ENCODE measurements at regions not wholly inside any gene's neighbourhood (a gene's known extent, or its start where the extent isn't known, plus 50 kb on each side); places are given as distances from the start of the nearest gene placed in this dataset.

GRCh38 chr11:12599408-12600143 is 74.6 kb upstream of the TEAD1 start:
- ChIA-PET CTCF (interaction anchor here (0.8 to 1.3 kb wide), 9 partner anchors 9 to 310 kb away, joined by 3 to 5 read pairs (median 4); no protein-coding TSS in a partner anchor), POLR2A (no interaction called here)
- no peak for DNase-seq (ENCODE audit: low read depth, low spot score)
- H3K4me3 ChIP-seq (ENCODE audit: low read depth, low read length) = no peak overlapping the region
- TF ChIP-seq CTCF (IDR thresholded peaks at IDR 0.05; ENCODE audit: insufficient read depth, low read length, missing control alignments) = peak; percentile 35

DNA sequence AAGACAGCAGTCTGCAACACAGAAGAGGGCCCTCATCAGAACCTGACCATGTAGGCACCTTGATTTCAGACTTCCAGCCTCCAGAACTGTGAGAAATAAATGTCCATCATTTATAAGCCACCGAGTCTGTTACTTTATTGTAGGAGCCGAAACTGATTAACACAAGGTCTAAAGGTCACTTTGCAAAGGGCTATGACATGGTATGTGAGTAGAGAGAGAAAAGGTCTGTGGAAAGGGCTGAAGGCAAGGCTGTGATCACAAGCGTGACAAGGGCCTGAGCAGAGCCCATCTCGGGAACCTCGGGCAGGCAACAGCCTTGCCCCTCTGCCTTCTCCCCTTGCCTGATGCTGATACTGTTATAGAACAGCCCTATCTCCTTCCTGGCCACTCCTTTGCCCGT is 73.4 kb upstream of the TEAD1 start:
- POLR2A ChIA-PET = no interaction called here

DNA sequence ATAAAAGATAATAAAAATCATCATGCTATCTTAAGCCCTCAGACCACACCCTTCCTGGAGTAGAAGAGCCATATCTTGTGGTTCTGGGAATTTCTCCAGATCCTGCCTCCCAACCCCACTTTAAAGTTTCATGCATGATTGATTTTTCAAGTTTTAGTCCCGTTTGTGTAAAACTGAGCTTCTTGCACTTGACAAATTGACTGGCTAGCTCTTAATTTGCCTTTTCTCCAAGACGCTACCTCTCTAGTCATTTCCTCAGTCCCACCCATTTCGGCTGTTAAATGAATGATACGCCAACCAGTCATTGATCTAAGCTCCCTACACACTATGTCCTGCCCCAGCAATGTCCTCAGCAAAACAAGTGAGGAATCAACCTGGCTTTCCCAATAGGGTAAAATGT is 71.8 kb upstream of the TEAD1 start:
- ChIA-PET POLR2A (no interaction called here), CTCF (interaction anchor here (1.5 kb wide), 1 partner anchor 9 kb away, joined by 4 read pairs; no protein-coding TSS in a partner anchor)
- DNase-seq (ENCODE audit: low read depth, low spot score) = no peak
- H3K4me3 ChIP-seq (ENCODE audit: low read depth, low read length) = no peak overlapping the region
- no peak for TF ChIP-seq CTCF (IDR thresholded peaks at IDR 0.05; ENCODE audit: insufficient read depth, low read length, missing control alignments)

More for the DNA sequence above, 73.4 kb upstream of the TEAD1 start:
- no peak for DNase-seq (ENCODE audit: low read depth, low spot score)
- H3K4me3 ChIP-seq (ENCODE audit: low read depth, low read length) = no peak overlapping the region
- CTCF ChIA-PET = interaction anchor here (1.3 kb wide), 1 partner anchor 10 kb away, joined by 4 read pairs; no protein-coding TSS in a partner anchor
- TF ChIP-seq CTCF (IDR thresholded peaks at IDR 0.05; ENCODE audit: insufficient read depth, low read length, missing control alignments) = no peak

DNA sequence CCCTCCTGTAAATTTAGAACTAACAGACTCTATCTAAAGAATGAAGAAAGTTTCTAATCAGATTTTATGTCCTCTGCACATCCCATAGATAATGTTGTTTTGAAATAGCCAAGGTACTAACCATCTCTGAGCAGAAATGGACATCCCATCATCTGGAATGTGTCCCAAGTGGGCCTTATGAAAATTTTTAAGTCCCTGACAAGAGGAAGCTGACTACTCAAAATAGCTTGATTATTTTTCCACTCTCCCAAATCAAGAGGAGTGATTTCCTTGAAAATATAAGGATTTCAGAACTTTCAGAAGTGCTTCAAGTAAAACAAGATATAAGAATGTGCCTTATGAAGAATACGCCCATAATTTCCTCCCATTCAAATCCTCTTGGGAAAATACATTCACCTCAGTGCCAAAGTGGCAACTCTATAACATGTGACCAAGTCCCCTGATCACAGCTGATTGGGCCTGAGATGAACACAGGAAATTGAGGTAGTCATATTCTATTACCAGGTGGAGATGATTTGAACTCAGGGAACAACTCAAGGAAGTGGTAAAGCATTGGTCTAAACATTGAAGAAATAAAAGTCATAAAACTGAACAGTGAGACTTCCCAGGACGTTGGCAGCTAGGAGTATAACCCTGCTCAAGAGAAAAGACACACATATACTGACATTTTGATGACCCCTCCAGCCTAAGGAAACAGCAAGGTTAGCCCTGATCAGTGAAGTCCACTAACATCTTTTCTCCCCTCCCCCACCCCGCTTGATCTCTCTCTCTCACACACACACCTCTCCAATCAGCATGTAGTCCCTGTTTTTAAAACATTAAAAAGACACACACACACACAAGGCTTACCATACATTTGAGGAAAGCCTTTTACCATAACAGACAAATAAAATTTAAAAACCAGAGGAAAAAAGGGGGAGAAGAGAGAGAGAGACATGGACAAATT is 70.8 kb upstream of the TEAD1 start:
- ChIA-PET POLR2A (no interaction called here), CTCF (interaction anchor here (1.5 kb wide), 1 partner anchor 10 kb away, joined by 4 read pairs; no protein-coding TSS in a partner anchor)
- TF ChIP-seq CTCF (IDR thresholded peaks at IDR 0.05; ENCODE audit: insufficient read depth, low read length, missing control alignments) = no peak
- no peak overlapping the region for H3K4me3 ChIP-seq (ENCODE audit: low read depth, low read length)
- no peak for DNase-seq (ENCODE audit: low read depth, low spot score)

DNA sequence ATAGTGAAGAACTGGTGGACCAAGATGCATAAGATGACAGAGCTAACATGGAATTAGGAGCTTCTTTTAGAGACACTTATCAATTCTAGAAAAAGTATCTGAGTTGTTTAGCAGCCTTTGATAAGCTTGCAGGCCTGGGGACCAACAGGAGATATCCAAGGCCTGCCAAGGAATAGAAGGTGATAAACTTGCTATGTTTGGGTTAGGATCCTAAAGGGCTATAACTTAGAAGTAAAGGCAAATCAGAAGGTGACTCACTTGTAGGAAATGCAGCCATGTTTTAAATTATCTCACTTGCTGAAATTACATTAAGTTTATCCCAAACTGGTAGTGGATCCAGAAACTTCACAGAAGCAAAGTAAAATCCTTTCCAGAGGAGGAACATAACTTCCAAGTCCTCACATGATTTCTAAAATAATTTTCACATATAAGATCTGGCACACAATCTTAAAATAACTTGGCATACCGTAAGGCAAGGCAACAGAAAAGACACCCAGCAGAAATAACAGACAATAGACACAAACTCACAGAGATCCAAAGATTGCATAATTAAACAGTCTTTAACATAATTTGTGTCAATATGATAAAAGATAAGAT is 69.6 kb upstream of the TEAD1 start:
- TF ChIP-seq CTCF (IDR thresholded peaks at IDR 0.05; ENCODE audit: insufficient read depth, low read length, missing control alignments) = no peak
- POLR2A ChIA-PET = no interaction called here
- no peak overlapping the region for H3K4me3 ChIP-seq (ENCODE audit: low read depth, low read length)
- DNase-seq (ENCODE audit: low read depth, low spot score) = no peak
- CTCF ChIA-PET = interaction anchor here (1.3 kb wide), 2 partner anchors 12 to 45 kb away, joined by 3 read pairs; no protein-coding TSS in a partner anchor

All from AG04449 (cell line).